ENCODE measurements at regions not wholly inside any gene's neighbourhood (a gene's known extent, or its start where the extent isn't known, plus 50 kb on each side); places are given as distances from the start of the nearest gene placed in this dataset.

- TF ChIP-seq, protein P1, sequence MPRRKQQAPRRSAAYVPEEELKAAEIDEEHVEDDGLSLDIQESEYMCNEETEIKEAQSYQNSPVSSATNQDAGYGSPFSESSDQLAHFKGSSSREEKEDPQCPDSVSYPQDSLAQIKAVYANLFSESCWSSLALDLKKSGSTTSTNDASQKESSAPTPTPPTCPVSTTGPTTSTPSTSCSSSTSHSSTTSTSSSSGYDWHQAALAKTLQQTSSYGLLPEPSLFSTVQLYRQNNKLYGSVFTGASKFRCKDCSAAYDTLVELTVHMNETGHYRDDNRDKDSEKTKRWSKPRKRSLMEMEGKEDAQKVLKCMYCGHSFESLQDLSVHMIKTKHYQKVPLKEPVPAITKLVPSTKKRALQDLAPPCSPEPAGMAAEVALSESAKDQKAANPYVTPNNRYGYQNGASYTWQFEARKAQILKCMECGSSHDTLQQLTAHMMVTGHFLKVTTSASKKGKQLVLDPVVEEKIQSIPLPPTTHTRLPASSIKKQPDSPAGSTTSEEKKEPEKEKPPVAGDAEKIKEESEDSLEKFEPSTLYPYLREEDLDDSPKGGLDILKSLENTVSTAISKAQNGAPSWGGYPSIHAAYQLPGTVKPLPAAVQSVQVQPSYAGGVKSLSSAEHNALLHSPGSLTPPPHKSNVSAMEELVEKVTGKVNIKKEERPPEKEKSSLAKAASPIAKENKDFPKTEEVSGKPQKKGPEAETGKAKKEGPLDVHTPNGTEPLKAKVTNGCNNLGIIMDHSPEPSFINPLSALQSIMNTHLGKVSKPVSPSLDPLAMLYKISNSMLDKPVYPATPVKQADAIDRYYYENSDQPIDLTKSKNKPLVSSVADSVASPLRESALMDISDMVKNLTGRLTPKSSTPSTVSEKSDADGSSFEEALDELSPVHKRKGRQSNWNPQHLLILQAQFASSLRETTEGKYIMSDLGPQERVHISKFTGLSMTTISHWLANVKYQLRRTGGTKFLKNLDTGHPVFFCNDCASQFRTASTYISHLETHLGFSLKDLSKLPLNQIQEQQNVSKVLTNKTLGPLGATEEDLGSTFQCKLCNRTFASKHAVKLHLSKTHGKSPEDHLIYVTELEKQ (tag by site-specific recombination; IDR thresholded peaks at IDR 0.05; ENCODE audit: borderline replicate concordance), result 0 out of 2 replicates have a peak, but pooled peaks have one; percentile 23
- TF ChIP-seq ZNF184 (tag by site-specific recombination; IDR thresholded peaks at IDR 0.05) (0 out of 2 replicates have a peak, but pooled peaks have one; percentile 50), SP2 (tag by site-specific recombination; IDR thresholded peaks at IDR 0.05) (no peak), WT1 (tag by site-specific recombination; IDR thresholded peaks at IDR 0.05) (peak; percentile 98), KLF8 (tag by site-specific recombination; IDR thresholded peaks at IDR 0.05) (peak; percentile 69; the same call in 1 of the 2 replicates), PRDM6 (tag by site-specific recombination; IDR thresholded peaks at IDR 0.05) (peak; percentile 69), ZNF629 (tag by site-specific recombination; IDR thresholded peaks at IDR 0.05) (peak; percentile 69), ZNF169 (tag by site-specific recombination; IDR thresholded peaks at IDR 0.05) (no peak), ZNF24 (tag by site-specific recombination; IDR thresholded peaks at IDR 0.05) (0 out of 2 replicates have a peak, but pooled peaks have one; percentile 48), ZNF488 (tag by site-specific recombination; IDR thresholded peaks at IDR 0.05) (no peak), OSR2 (tag by site-specific recombination; IDR thresholded peaks at IDR 0.05) (peak; percentile 82), ZNF777 (tag by site-specific recombination; IDR thresholded peaks at IDR 0.05; ENCODE audit: borderline replicate concordance) (no peak), FEZF1 (tag by site-specific recombination; IDR thresholded peaks at IDR 0.05) (peak; percentile 35; the same call in 1 of the 2 replicates), ZNF48 (tag by site-specific recombination; IDR thresholded peaks at IDR 0.05) (no peak), ZNF112 (tag by site-specific recombination; IDR thresholded peaks at IDR 0.05) (no peak), GLIS1 (tag by site-specific recombination; IDR thresholded peaks at IDR 0.05) (peak; percentile 87), PRDM1 (tag by site-specific recombination; IDR thresholded peaks at IDR 0.05) (peak; percentile 98), ZNF416 (tag by site-specific recombination; IDR thresholded peaks at IDR 0.05) (no peak), REPIN1 (tag by site-specific recombination; IDR thresholded peaks at IDR 0.05; ENCODE audit: low read depth) (no peak), ZXDB (tag by site-specific recombination; IDR thresholded peaks at IDR 0.05) (no peak), ZNF596 (tag by site-specific recombination; IDR thresholded peaks at IDR 0.05) (no peak), ZNF529 (tag by site-specific recombination; IDR thresholded peaks at IDR 0.05; ENCODE audit: insufficient replicate concordance) (no peak), ZNF23 (tag by site-specific recombination; IDR thresholded peaks at IDR 0.05; ENCODE audit: borderline replicate concordance) (no peak), ZNF138 (tag by site-specific recombination; IDR thresholded peaks at IDR 0.05; ENCODE audit: borderline replicate concordance) (no peak), ZNF155 (tag by site-specific recombination; IDR thresholded peaks at IDR 0.05) (no peak)
- TF ChIP-seq, protein P2, sequence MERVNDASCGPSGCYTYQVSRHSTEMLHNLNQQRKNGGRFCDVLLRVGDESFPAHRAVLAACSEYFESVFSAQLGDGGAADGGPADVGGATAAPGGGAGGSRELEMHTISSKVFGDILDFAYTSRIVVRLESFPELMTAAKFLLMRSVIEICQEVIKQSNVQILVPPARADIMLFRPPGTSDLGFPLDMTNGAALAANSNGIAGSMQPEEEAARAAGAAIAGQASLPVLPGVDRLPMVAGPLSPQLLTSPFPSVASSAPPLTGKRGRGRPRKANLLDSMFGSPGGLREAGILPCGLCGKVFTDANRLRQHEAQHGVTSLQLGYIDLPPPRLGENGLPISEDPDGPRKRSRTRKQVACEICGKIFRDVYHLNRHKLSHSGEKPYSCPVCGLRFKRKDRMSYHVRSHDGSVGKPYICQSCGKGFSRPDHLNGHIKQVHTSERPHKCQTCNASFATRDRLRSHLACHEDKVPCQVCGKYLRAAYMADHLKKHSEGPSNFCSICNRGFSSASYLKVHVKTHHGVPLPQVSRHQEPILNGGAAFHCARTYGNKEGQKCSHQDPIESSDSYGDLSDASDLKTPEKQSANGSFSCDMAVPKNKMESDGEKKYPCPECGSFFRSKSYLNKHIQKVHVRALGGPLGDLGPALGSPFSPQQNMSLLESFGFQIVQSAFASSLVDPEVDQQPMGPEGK (tag by site-specific recombination; IDR thresholded peaks at IDR 0.05), result peak; percentile 29; the same call in 1 of the 2 replicates
- TF ChIP-seq, protein P3, sequence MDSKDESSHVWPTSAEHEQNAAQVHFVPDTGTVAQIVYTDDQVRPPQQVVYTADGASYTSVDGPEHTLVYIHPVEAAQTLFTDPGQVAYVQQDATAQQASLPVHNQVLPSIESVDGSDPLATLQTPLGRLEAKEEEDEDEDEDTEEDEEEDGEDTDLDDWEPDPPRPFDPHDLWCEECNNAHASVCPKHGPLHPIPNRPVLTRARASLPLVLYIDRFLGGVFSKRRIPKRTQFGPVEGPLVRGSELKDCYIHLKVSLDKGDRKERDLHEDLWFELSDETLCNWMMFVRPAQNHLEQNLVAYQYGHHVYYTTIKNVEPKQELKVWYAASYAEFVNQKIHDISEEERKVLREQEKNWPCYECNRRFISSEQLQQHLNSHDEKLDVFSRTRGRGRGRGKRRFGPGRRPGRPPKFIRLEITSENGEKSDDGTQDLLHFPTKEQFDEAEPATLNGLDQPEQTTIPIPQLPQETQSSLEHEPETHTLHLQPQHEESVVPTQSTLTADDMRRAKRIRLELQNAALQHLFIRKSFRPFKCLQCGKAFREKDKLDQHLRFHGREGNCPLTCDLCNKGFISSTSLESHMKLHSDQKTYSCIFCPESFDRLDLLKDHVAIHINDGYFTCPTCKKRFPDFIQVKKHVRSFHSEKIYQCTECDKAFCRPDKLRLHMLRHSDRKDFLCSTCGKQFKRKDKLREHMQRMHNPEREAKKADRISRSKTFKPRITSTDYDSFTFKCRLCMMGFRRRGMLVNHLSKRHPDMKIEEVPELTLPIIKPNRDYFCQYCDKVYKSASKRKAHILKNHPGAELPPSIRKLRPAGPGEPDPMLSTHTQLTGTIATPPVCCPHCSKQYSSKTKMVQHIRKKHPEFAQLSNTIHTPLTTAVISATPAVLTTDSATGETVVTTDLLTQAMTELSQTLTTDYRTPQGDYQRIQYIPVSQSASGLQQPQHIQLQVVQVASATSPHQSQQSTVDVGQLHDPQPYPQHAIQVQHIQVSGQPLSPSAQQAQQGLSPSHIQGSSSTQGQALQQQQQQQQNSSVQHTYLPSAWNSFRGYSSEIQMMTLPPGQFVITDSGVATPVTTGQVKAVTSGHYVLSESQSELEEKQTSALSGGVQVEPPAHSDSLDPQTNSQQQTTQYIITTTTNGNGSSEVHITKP (tag by site-specific recombination; IDR thresholded peaks at IDR 0.05), result peak; percentile 90
Measured at GRCh38 chr15:59950603-59951388, 53.3 kb upstream of the FOXB1 start (continued).
